GM13976 (cell line): ENCODE measurements at regions not wholly inside any gene's neighbourhood (a gene's known extent, or its start where the extent isn't known, plus 50 kb on each side); places are given as distances from the start of the nearest gene placed in this dataset.

Experiments
- DNase-seq: peaks from one replicate; pipeline ENCODE4 v3.0.0; 2012; ENCODE audit warnings: low spot score
- CTCF ChIP-seq: IDR thresholded peaks from 2 replicates; pipeline ENCODE4 v1.5.1; 2012; ENCODE audit warnings: borderline replicate concordance, mild to moderate bottlenecking; ENCODE audit not compliant: insufficient read depth; ENCODE audit errors: extremely low read depth, missing control alignments, control extremely low read depth
- in situ Hi-C: fragments of 300-500 bp; cut with MboI; formaldehyde crosslinking; loops from one replicate; pipeline ENCODE4 v1.12.0; 2022; ENCODE audit warnings: low sequenced_read_pairs, mixed read lengths, inconsistent platforms; ENCODE audit not compliant: unreplicated experiment

- TF ChIP-seq CTCF: no peak
- in situ Hi-C loops: no loop called here
- DNase-seq: no peak
Observed at GRCh38 chr10:31145986-31146385, 114.3 kb upstream of the ZNF438 start.

- in situ Hi-C loops: no loop called here
- no peak for TF ChIP-seq CTCF
- DNase-seq: no peak
Observed at GRCh38 chr10:31146491-31147209, 115.0 kb upstream of the ZNF438 start.

GRCh38 chr10:31147210-31147608, 115.5 kb upstream of the ZNF438 start:
- DNase-seq: no peak

GRCh38 chr10:31148951-31149350, 117.3 kb upstream of the ZNF438 start:
- in situ Hi-C loops: no loop called here
- TF ChIP-seq CTCF: no peak
- no peak for DNase-seq

More at GRCh38 chr10:31147210-31147608, 115.5 kb upstream of the ZNF438 start:
- in situ Hi-C loops: no loop called here
- TF ChIP-seq CTCF: no peak

- DNase-seq: no peak
- TF ChIP-seq CTCF: no peak
- in situ Hi-C loops: no loop called here
Observed at GRCh38 chr10:31149835-31150512, 118.3 kb upstream of the ZNF438 start.

- TF ChIP-seq CTCF: no peak
- in situ Hi-C loops: no loop called here
- DNase-seq: no peak
Observed at GRCh38 chr10:31151301-31151700, 119.6 kb upstream of the ZNF438 start.
